ENCODE measurements at regions not wholly inside any gene's neighbourhood (a gene's known extent, or its start where the extent isn't known, plus 50 kb on each side); places are given as distances from the start of the nearest gene placed in this dataset.

DNA sequence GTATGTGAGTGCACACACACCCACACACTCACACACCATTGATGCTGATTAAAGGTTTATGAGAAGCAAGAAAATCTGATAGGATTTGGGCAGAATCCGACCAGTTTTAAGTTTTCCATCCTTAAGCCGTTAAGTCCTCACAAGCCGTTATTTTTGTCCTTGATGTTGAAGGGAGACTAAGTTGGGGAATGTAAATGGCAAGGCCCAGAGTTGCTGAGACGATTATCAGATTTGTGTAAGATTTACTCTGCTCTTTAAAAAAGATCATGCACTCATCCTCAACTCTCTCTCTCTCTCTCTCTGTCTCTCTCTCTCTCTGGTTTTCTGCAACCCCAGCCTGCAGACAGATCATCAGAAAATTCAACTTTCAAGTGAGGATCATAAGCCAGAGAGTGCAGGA, 238.8 kb downstream of the SMAD2 start:
- TF ChIP-seq CTCF (IDR thresholded peaks at IDR 0.05; ENCODE audit: insufficient read depth, low read length, poor library complexity, severe bottlenecking), result no peak
- no peak for TF ChIP-seq EZH2phosphoT487 (conservative IDR thresholded peaks at IDR 0.05; ENCODE audit: low read length)
